NCI-H1092 (cell line): ENCODE measurements at regions not wholly inside any gene's neighbourhood (a gene's known extent, or its start where the extent isn't known, plus 50 kb on each side); places are given as distances from the start of the nearest gene placed in this dataset.

Experiments used
- DNase-seq: peaks from one replicate; lab custom pipeline; 2025; lab: John Stamatoyannopoulos, UW

- no peak for DNase-seq
These were observed 1495.0 kb downstream of the BRD1 start for GRCh38 chr22:48332438-48333322.

GRCh38 chr22:48331691-48332220, 1495.9 kb downstream of the BRD1 start:
- DNase-seq, result no peak

- no peak for DNase-seq
These were observed 1496.4 kb downstream of the BRD1 start for GRCh38 chr22:48331266-48331665.

GRCh38 chr22:48327721-48328120, 1500.0 kb downstream of the BRD1 start:
- DNase-seq, result no peak

- no peak for DNase-seq
These were observed 1503.9 kb downstream of the BRD1 start for GRCh38 chr22:48323746-48324145.

GRCh38 chr22:48322907-48323306, 1504.8 kb downstream of the BRD1 start:
- no peak for DNase-seq

- DNase-seq, result no peak
These were observed 1505.6 kb downstream of the BRD1 start for GRCh38 chr22:48321986-48322545.

GRCh38 chr22:48320683-48321451, 1506.8 kb downstream of the BRD1 start:
- no peak for DNase-seq

GRCh38 chr22:48320048-48320682, 1507.5 kb downstream of the BRD1 start:
- no peak for DNase-seq

- no peak for DNase-seq
These were observed 1508.2 kb downstream of the BRD1 start for GRCh38 chr22:48319321-48320047.

GRCh38 chr22:48318575-48319320, 1508.9 kb downstream of the BRD1 start:
- DNase-seq, result no peak

GRCh38 chr22:48318173-48318572, 1509.5 kb downstream of the BRD1 start:
- no peak for DNase-seq

GRCh38 chr22:48316257-48317250, 1511.1 kb downstream of the BRD1 start:
- no peak for DNase-seq

- DNase-seq, result no peak
These were observed 1512.0 kb downstream of the BRD1 start for GRCh38 chr22:48315439-48316256.

GRCh38 chr22:48314073-48314472, 1513.6 kb downstream of the BRD1 start:
- DNase-seq, result no peak

- DNase-seq, result no peak
These were observed 1514.4 kb downstream of the BRD1 start for GRCh38 chr22:48313175-48313830.

GRCh38 chr22:48310740-48311139, 1516.9 kb downstream of the BRD1 start:
- no peak for DNase-seq

- DNase-seq, result no peak
These were observed 1517.4 kb downstream of the BRD1 start for GRCh38 chr22:48310289-48310688.
